GM12873 (cell line): ENCODE measurements at regions not wholly inside any gene's neighbourhood (a gene's known extent, or its start where the extent isn't known, plus 50 kb on each side); places are given as distances from the start of the nearest gene placed in this dataset.

Experiments used
- TF ChIP-seq, protein P1 (sequence below): IDR thresholded peaks from 2 replicates; pipeline ENCODE4 v1.5.1; 2012; ENCODE audit warnings: low read depth, mild to moderate bottlenecking, moderate library complexity, low read length, control low read depth; ENCODE audit not compliant: insufficient read depth; ENCODE audit errors: missing control alignments

DNA sequence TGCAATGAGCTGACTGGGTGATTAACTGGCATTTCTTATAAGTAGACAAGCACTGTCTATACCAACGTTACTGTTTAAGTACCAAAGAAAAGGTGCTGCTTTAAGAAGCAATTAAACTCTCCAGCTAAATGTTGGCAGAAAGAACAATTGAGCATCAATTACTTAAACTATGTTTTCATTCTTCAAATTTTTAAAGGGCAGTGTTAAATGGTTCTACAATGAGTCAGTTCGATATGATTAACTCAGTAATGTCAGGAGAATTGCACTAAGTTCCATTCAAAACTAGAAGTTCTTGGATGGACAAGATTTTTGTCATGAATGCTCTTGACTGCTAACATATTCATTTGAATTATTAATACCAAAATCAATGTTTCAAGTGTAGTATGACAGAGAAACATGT is 593.7 kb downstream of the DNAH5 start:
- TF ChIP-seq, protein P1, sequence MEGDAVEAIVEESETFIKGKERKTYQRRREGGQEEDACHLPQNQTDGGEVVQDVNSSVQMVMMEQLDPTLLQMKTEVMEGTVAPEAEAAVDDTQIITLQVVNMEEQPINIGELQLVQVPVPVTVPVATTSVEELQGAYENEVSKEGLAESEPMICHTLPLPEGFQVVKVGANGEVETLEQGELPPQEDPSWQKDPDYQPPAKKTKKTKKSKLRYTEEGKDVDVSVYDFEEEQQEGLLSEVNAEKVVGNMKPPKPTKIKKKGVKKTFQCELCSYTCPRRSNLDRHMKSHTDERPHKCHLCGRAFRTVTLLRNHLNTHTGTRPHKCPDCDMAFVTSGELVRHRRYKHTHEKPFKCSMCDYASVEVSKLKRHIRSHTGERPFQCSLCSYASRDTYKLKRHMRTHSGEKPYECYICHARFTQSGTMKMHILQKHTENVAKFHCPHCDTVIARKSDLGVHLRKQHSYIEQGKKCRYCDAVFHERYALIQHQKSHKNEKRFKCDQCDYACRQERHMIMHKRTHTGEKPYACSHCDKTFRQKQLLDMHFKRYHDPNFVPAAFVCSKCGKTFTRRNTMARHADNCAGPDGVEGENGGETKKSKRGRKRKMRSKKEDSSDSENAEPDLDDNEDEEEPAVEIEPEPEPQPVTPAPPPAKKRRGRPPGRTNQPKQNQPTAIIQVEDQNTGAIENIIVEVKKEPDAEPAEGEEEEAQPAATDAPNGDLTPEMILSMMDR, result no peak

DNA sequence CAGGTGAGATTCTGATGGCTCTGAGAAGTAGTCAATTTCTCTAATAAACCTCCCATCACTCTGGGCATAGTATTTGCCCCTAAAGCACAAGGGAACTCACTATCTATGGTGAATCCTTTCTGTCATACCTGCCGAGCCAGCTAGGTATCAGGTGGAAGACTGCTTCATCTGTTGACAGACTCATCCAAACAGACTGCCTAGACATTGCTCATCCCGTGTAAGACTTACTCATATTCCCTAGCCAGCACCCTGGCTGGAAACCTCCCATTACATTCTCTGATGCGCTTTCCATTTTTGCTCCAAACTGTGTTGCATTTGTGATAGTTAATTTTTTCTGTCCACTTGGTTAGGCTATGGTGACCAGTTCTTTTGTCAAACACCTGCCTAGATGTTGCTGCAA is 595.9 kb downstream of the DNAH5 start:
- TF ChIP-seq, protein P1, result no peak

DNA sequence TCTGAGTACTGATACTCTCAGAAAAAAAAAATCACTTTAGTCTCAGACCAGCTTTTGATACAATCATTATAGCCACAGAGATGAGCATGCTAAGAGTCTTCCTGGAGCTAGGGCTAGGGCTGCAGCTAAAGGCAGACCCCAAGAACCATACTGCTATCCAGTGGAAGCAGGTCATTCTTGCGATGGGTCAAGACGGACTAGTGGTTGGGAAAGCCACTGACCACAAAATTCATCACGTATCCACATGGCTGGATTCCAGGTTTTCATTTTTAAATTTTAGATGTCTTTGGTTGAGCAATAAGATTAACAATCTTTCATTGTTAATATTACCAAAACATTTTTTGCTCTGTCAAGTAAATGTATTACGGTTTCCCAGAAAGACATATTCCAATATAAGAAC is 598.1 kb downstream of the DNAH5 start:
- TF ChIP-seq, protein P1, result no peak

DNA sequence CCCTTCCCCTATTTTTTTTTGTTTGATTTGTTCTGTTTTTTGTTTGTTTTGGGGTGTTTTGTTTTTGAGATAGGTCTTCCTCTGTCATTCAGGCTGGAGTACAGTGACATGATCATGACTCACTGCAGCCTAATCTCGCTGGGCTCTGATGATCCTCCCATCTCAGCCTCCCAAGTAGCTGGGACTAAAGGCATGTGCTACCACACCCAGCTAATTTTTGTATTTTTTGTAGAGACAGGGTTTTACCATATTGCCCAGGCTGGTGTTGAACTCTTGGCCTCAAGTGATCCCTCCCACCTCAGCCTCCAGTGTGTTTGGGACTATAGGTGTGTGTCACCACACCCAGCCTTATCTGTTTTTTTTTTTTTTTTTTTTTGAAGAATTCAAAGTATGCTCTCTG is 605.4 kb downstream of the DNAH5 start:
- TF ChIP-seq, protein P1, result no peak

DNA sequence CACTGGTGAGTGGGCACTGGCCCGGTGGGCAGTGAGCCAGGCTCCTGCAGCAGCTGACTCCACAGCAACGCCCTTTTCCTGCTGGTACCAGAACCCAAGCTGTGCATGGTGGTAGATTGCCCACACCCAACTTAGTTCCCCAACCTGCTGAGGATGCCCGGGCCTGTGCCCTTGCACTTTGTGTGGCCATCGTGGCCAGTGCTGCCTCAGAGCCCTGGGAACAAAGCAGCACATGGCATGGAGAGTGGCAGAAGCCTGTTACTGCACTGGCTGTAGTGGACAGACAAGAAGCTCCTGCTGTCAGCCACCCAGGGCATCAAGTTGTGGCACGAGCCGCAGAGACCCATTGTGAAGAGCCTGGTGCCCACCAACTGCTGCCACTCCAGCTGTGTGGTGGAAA is 612.9 kb downstream of the DNAH5 start:
- TF ChIP-seq, protein P1, result no peak

DNA sequence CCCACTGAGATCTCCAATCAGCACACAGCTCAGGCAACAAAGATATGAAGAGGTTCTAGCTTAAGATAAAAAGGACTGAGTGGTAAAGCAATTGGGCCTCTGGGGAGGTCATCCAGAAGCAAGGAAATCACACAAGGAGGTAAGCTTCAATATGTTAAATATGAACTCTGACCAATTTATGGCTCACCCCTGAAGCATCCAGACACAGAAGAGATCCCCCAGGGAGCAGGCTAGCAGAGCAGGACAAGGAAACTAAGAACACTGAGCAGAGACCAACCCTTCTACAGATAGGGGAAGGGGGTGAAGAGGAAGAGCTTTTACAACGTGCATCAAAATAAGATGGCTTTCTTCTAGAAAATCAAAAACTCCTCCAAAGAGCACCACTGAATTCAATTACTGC is 616.2 kb downstream of the DNAH5 start:
- TF ChIP-seq, protein P1, result no peak

DNA sequence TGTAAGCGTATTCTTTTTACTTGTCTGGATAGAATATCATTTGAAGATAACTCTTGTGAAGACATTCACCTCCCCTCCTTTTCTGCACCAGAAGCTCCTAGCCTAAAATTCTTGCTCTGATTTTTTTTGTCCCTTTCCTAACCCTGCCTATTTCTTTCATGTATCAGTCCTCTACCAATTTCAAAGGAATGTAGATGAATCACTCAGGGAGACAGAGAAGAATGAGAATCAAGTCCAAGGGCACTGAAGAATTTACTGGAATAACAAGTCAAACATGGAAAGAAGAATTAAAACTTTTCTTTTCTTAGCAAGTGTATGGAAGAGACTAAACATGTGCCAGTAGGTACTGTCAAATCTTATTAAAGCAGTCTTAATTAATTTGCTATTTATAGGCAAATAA is 618.7 kb downstream of the DNAH5 start:
- TF ChIP-seq, protein P1, result no peak
